HL-60 (cell line): ENCODE measurements at regions not wholly inside any gene's neighbourhood (a gene's known extent, or its start where the extent isn't known, plus 50 kb on each side); places are given as distances from the start of the nearest gene placed in this dataset.

ENCODE experiments used
- GABPA ChIP-seq: IDR thresholded peaks from 2 replicates; pipeline ENCODE4 v1.6.1; 2012; ENCODE audit warnings: low read depth
- POLR2AphosphoS5 ChIP-seq: IDR thresholded peaks from 2 replicates; pipeline ENCODE4 v1.6.1; 2012; ENCODE audit warnings: low read depth
- REST ChIP-seq: IDR thresholded peaks from 2 replicates; pipeline ENCODE4 v1.6.1; 2012; ENCODE audit warnings: low read depth; ENCODE audit not compliant: insufficient replicate concordance
- TF ChIP-seq, protein P1 (sequence below): IDR thresholded peaks from one replicate; pipeline ENCODE4 v1.5.1; 2011; ENCODE audit warnings: low read length, control low read depth, inconsistent platforms; ENCODE audit not compliant: insufficient read depth

DNA sequence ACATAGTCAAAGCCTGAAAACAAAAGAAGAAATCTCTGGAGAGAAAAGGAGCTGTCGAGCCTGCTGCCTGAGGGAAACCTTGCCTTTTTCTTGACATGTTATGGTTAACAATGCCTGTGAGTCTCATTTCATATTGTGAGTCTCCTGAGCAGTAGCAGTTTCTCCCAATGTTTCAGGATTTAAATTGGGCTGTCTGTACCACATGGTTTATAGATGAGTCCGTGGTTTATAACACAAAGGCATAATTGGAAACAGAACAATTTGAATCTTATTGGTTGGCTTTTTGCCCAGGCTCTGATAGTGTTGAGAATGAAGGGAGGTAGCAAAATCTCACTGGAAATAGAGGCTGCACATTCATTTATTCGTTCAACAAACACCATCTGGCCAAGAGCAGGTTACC is 540.9 kb downstream of the RAB38 start:
- TF ChIP-seq, protein P1, sequence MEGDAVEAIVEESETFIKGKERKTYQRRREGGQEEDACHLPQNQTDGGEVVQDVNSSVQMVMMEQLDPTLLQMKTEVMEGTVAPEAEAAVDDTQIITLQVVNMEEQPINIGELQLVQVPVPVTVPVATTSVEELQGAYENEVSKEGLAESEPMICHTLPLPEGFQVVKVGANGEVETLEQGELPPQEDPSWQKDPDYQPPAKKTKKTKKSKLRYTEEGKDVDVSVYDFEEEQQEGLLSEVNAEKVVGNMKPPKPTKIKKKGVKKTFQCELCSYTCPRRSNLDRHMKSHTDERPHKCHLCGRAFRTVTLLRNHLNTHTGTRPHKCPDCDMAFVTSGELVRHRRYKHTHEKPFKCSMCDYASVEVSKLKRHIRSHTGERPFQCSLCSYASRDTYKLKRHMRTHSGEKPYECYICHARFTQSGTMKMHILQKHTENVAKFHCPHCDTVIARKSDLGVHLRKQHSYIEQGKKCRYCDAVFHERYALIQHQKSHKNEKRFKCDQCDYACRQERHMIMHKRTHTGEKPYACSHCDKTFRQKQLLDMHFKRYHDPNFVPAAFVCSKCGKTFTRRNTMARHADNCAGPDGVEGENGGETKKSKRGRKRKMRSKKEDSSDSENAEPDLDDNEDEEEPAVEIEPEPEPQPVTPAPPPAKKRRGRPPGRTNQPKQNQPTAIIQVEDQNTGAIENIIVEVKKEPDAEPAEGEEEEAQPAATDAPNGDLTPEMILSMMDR: no peak
- TF ChIP-seq POLR2AphosphoS5: no peak
- no peak for TF ChIP-seq GABPA
- TF ChIP-seq REST: no peak
